AG04450 (cell line): ENCODE measurements at regions not wholly inside any gene's neighbourhood (a gene's known extent, or its start where the extent isn't known, plus 50 kb on each side); places are given as distances from the start of the nearest gene placed in this dataset.

ENCODE experiments used
- CTCF ChIA-PET: fragments of 300-600, 350-600 bp; formaldehyde crosslinking; extraction: SDS; loops from one replicate; lab custom pipeline; 2022; ENCODE audit warnings: antibody characterized with exemption, inconsistent platforms; lab: Charles Lee
- POLR2A ChIA-PET: fragments of 350-600 bp; formaldehyde crosslinking; extraction: SDS; loops from one replicate; lab custom pipeline; 2021; ENCODE audit warnings: antibody characterized with exemption, inconsistent platforms; lab: Yijun Ruan, JAX
- DNase-seq: peaks from one replicate; pipeline ENCODE4 v3.0.0-alpha.2; 2011; ENCODE audit warnings: low read depth, low spot score
- H3K27ac ChIP-seq: one replicate; pipeline ENCODE4 v1.5.1; 2012; ENCODE audit warnings: low read depth, low read length, control low read depth
- H3K27me3 ChIP-seq: one replicate; pipeline ENCODE4 v1.6.0; 2012; ENCODE audit warnings: low read length; ENCODE audit not compliant: control insufficient read depth, insufficient read depth
- H3K4me3 ChIP-seq: 2 replicates; pipeline ENCODE4 v1.5.1; 2011; ENCODE audit warnings: mild to moderate bottlenecking, low read depth, low read length, control low read depth
- H3K9me3 ChIP-seq: 2 replicates; pipeline ENCODE4 v1.5.1; 2012; ENCODE audit warnings: low read length; ENCODE audit not compliant: control insufficient read depth, insufficient read depth
- CTCF ChIP-seq: IDR thresholded peaks from 2 replicates; pipeline ENCODE4 v1.5.1; 2011; ENCODE audit warnings: low read depth, low read length, control low read depth, inconsistent platforms

GRCh38 chr12:105766029-105766428, 372.7 kb downstream of the NUAK1 start:
- POLR2A ChIA-PET = no interaction called here
- H3K4me3 ChIP-seq = no peak overlapping the region

GRCh38 chr12:105769486-105769885, 369.3 kb downstream of the NUAK1 start:
- no peak for DNase-seq
- Histone ChIP-seq H3K9me3 (no peaks in the 10 kb centered on the region), H3K27me3 (peaks cover 5% of the 10 kb centered on the region), H3K27ac (no peak overlapping the region), H3K4me3 (no peak overlapping the region)
- CTCF ChIA-PET = no interaction called here
- TF ChIP-seq CTCF = no peak
- POLR2A ChIA-PET = no interaction called here

More at GRCh38 chr12:105766029-105766428, 372.7 kb downstream of the NUAK1 start:
- no peak for DNase-seq
- H3K27ac ChIP-seq = no peak overlapping the region
- TF ChIP-seq CTCF = no peak
- H3K9me3 ChIP-seq = no peaks in the 10 kb centered on the region
- no peaks in the 10 kb centered on the region for H3K27me3 ChIP-seq
- CTCF ChIA-PET = no interaction called here

GRCh38 chr12:105773471-105773870, 365.3 kb downstream of the NUAK1 start:
- TF ChIP-seq CTCF = no peak
- Histone ChIP-seq H3K4me3 (no peak overlapping the region), H3K27ac (no peak overlapping the region), H3K27me3 (peaks cover 5% of the 10 kb centered on the region), H3K9me3 (no peaks in the 10 kb centered on the region)
- CTCF ChIA-PET = interaction anchor here (2.1 kb wide), 1 partner anchor 450 kb away, joined by 6 read pairs; no protein-coding TSS in a partner anchor
- DNase-seq = no peak
- POLR2A ChIA-PET = no interaction called here

GRCh38 chr12:105774037-105774436, 364.7 kb downstream of the NUAK1 start:
- H3K4me3 ChIP-seq = no peak overlapping the region
- no peak for DNase-seq
- ChIA-PET CTCF (interaction anchor here (1.6 to 2.1 kb wide), 2 partner anchors 362 to 450 kb away, joined by 4 to 6 read pairs; no protein-coding TSS in a partner anchor), POLR2A (no interaction called here)
- peaks cover 5% of the 10 kb centered on the region for H3K27me3 ChIP-seq
- H3K9me3 ChIP-seq = no peaks in the 10 kb centered on the region
- no peak overlapping the region for H3K27ac ChIP-seq
- no peak for TF ChIP-seq CTCF

- H3K4me3 ChIP-seq = no peak overlapping the region
- H3K27me3 ChIP-seq = peaks cover 5% of the 10 kb centered on the region
- TF ChIP-seq CTCF = no peak
- no peak overlapping the region for H3K27ac ChIP-seq
- no peak for DNase-seq
- ChIA-PET POLR2A (no interaction called here), CTCF (interaction anchor here (1.6 to 2.1 kb wide), 2 partner anchors 361 to 449 kb away, joined by 4 to 6 read pairs; no protein-coding TSS in a partner anchor)
- H3K9me3 ChIP-seq = no peaks in the 10 kb centered on the region
These were observed 363.4 kb downstream of the NUAK1 start for GRCh38 chr12:105775343-105775742.
